CD4-positive, alpha-beta memory T cell (primary cell): ENCODE measurements at regions not wholly inside any gene's neighbourhood (a gene's known extent, or its start where the extent isn't known, plus 50 kb on each side); places are given as distances from the start of the nearest gene placed in this dataset.

Experiments
- CTCF ChIA-PET: fragments of 350-600 bp; sonication (Branson Sonifier 250); formaldehyde crosslinking; loops from one replicate; lab custom pipeline; 2021; ENCODE audit warnings: inconsistent platforms; ENCODE audit not compliant: partially characterized antibody; lab: Charles Lee
- POLR2A ChIA-PET: fragments of 350-600 bp; sonication (Branson Sonifier 250); formaldehyde crosslinking; loops from one replicate; lab custom pipeline; 2021; ENCODE audit not compliant: partially characterized antibody; lab: Charles Lee
- DNase-seq, 5 donors: peaks; one replicate each; pipeline versions ENCODE4 v3.0.0 to v3.0.0-alpha.2; 2020 to 2022; ENCODE audit warnings: mixed read lengths in 1 of 5
- H3K27ac ChIP-seq: one replicate; pipeline ENCODE4 v1.7.0; 2013; ENCODE audit warnings: low read depth, low read length
- H3K27me3 ChIP-seq: 2 replicates; pipeline ENCODE4 v1.7.0; 2013; ENCODE audit warnings: mild to moderate bottlenecking, low read length, moderate library complexity; ENCODE audit not compliant: insufficient read depth
- H3K36me3 ChIP-seq: 2 replicates; pipeline ENCODE4 v1.7.0; 2013; ENCODE audit warnings: mild to moderate bottlenecking, low read length, moderate library complexity; ENCODE audit not compliant: insufficient read depth
- H3K4me1 ChIP-seq: 2 replicates; pipeline ENCODE4 v1.7.0; 2013; ENCODE audit warnings: mild to moderate bottlenecking, low read length, moderate library complexity; ENCODE audit not compliant: insufficient read depth
- H3K4me3 ChIP-seq, 2 donors: one replicate each; pipeline ENCODE4 v1.7.0; 2013; ENCODE audit warnings: low read length in 2 of 2, mild to moderate bottlenecking in 1 of 2
- H3K9me3 ChIP-seq, 2 donors: one replicate each; pipeline ENCODE4 v1.7.0; 2013; ENCODE audit warnings: low read length in 2 of 2, control low read depth in 1 of 2; ENCODE audit not compliant: control insufficient read depth in 1 of 2
- H3K27ac Mint-ChIP-seq, 7 donors: one replicate each; pipeline ENCODE4 v1.8.0; 2020 to 2021; ENCODE audit warnings: mixed read lengths in 7 of 7, mild to moderate bottlenecking in 6 of 7, inconsistent platforms in 3 of 7, moderate library complexity in 3 of 7
- H3K27me3 Mint-ChIP-seq, 2 donors: one replicate each; pipeline ENCODE4 v1.8.0; 2020 to 2021; ENCODE audit warnings: mixed read lengths in 2 of 2
- H3K36me3 Mint-ChIP-seq, 2 donors: one replicate each; pipeline ENCODE4 v1.8.0; 2020 to 2021; ENCODE audit warnings: mixed read lengths in 2 of 2, inconsistent platforms in 1 of 2, mild to moderate bottlenecking in 1 of 2
- H3K4me1 Mint-ChIP-seq, 4 donors: one replicate each; pipeline ENCODE4 v1.8.0; 2020 to 2021; ENCODE audit warnings: mixed read lengths in 4 of 4, mild to moderate bottlenecking in 1 of 4
- H3K4me3 Mint-ChIP-seq, 8 donors: one replicate each; pipeline ENCODE4 v1.8.0; 2020 to 2021; ENCODE audit warnings: mixed read lengths in 8 of 8, mild to moderate bottlenecking in 7 of 8, moderate library complexity in 6 of 8, inconsistent platforms in 3 of 8
- H3K9me3 Mint-ChIP-seq, 8 donors: one replicate each; pipeline ENCODE4 v1.8.0; 2020 to 2021; ENCODE audit warnings: mixed read lengths in 8 of 8, mild to moderate bottlenecking in 5 of 8, inconsistent platforms in 3 of 8, moderate library complexity in 1 of 8
- intact Hi-C: fragments of 100-400 bp; cut with micrococcal nuclease; formaldehyde crosslinking; loops from one replicate; pipeline ENCODE4 v1.15.1; 2023

DNA sequence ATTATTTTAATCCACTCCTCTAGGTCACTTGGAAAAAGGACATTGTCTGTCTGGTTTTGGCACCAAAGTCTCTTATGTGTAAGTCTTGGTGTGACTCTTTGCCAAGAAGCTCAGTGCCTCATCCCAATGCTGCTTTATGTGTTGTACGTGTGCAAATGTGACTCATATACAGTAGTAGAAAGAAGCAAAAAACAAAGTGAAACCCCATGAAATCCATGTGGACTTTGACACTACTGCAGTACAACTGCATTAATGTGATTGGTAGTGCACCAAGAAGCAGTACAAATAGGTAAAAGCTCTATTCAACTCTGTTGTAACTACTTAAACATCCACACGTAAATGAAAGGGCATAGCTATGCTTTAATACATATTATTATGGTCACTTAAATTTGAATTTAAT is 59.6 kb upstream of the EIF1AY start:
- no peak for DNase-seq
- H3K36me3 Mint-ChIP-seq, result peaks cover 0 to 3% of the 10 kb centered on the region in 2 donors
- H3K4me3 Mint-ChIP-seq, result no peak overlapping the region
- H3K27me3 Mint-ChIP-seq, result no peaks in the 10 kb centered on the region
- no peaks in the 10 kb centered on the region for H3K27me3 ChIP-seq
- no peak overlapping the region for H3K27ac Mint-ChIP-seq
- ChIA-PET POLR2A (no interaction called here), CTCF (no interaction called here)
- no peak overlapping the region for H3K27ac ChIP-seq
- H3K9me3 ChIP-seq, result no peaks in the 10 kb centered on the region
- no peaks in the 10 kb centered on the region for H3K4me1 ChIP-seq
- no peaks in the 10 kb centered on the region for H3K4me1 Mint-ChIP-seq
- H3K9me3 Mint-ChIP-seq, result no peaks in the 10 kb centered on the region
- no peak overlapping the region for H3K4me3 ChIP-seq
- no peaks in the 10 kb centered on the region for H3K36me3 ChIP-seq
- intact Hi-C loops, result no loop called here
